Rectal smooth muscle tissue (tissue), 1 donor: ENCODE measurements at regions not wholly inside any gene's neighbourhood (a gene's known extent, or its start where the extent isn't known, plus 50 kb on each side); places are given as distances from the start of the nearest gene placed in this dataset.

Source experiments
- H3K27ac ChIP-seq: one replicate; pipeline ENCODE4 v1.7.0; 2013; ENCODE audit warnings: low read depth, low read length, inconsistent platforms
- H3K27me3 ChIP-seq: one replicate; pipeline ENCODE4 v1.7.0; 2013; ENCODE audit warnings: low read length; ENCODE audit not compliant: control insufficient read depth, insufficient read depth
- H3K36me3 ChIP-seq: one replicate; pipeline ENCODE4 v1.7.0; 2013; ENCODE audit warnings: low read length; ENCODE audit not compliant: control insufficient read depth, insufficient read depth
- H3K4me1 ChIP-seq: one replicate; pipeline ENCODE4 v1.7.0; 2013; ENCODE audit warnings: low read length; ENCODE audit not compliant: control insufficient read depth, insufficient read depth
- H3K4me3 ChIP-seq: one replicate; pipeline ENCODE4 v1.7.0; 2013; ENCODE audit warnings: low read length
- H3K9ac ChIP-seq: one replicate; pipeline ENCODE4 v1.7.0; 2013; ENCODE audit warnings: low read length

GRCh38 chr6:4311976-4312860, 176.8 kb upstream of the ECI2 start:
- no peak overlapping the region for H3K4me3 ChIP-seq
- no peak overlapping the region for H3K27ac ChIP-seq
- H3K9ac ChIP-seq = no peak overlapping the region
- no peaks in the 10 kb centered on the region for H3K36me3 ChIP-seq
- no peaks in the 10 kb centered on the region for H3K27me3 ChIP-seq
- no peaks in the 10 kb centered on the region for H3K4me1 ChIP-seq

GRCh38 chr6:4309540-4309939, 174.2 kb upstream of the ECI2 start:
- no peaks in the 10 kb centered on the region for H3K4me1 ChIP-seq
- no peaks in the 10 kb centered on the region for H3K27me3 ChIP-seq
- no peak overlapping the region for H3K4me3 ChIP-seq
- no peaks in the 10 kb centered on the region for H3K36me3 ChIP-seq
- no peak overlapping the region for H3K27ac ChIP-seq
- H3K9ac ChIP-seq = no peak overlapping the region

GRCh38 chr6:4308364-4308763, 173.0 kb upstream of the ECI2 start:
- Histone ChIP-seq H3K9ac (no peak overlapping the region), H3K27me3 (no peaks in the 10 kb centered on the region), H3K36me3 (no peaks in the 10 kb centered on the region), H3K4me3 (no peak overlapping the region), H3K27ac (no peak overlapping the region), H3K4me1 (no peaks in the 10 kb centered on the region)

GRCh38 chr6:4304927-4305455, 169.6 kb upstream of the ECI2 start:
- Histone ChIP-seq H3K27ac (no peak overlapping the region), H3K9ac (no peak overlapping the region), H3K4me1 (no peaks in the 10 kb centered on the region), H3K36me3 (no peaks in the 10 kb centered on the region), H3K27me3 (no peaks in the 10 kb centered on the region), H3K4me3 (no peak overlapping the region)

- Histone ChIP-seq H3K4me1 (no peaks in the 10 kb centered on the region), H3K27ac (no peak overlapping the region), H3K36me3 (no peaks in the 10 kb centered on the region), H3K9ac (no peak overlapping the region), H3K27me3 (no peaks in the 10 kb centered on the region), H3K4me3 (no peak overlapping the region)
Observed at GRCh38 chr6:4303638-4304037, 168.3 kb upstream of the ECI2 start.

- no peaks in the 10 kb centered on the region for H3K36me3 ChIP-seq
- no peak overlapping the region for H3K9ac ChIP-seq
- no peak overlapping the region for H3K27ac ChIP-seq
- no peaks in the 10 kb centered on the region for H3K27me3 ChIP-seq
- no peaks in the 10 kb centered on the region for H3K4me1 ChIP-seq
- no peak overlapping the region for H3K4me3 ChIP-seq
Observed at GRCh38 chr6:4302524-4302923, 167.1 kb upstream of the ECI2 start.

- Histone ChIP-seq H3K36me3 (no peaks in the 10 kb centered on the region), H3K27me3 (no peaks in the 10 kb centered on the region), H3K4me3 (no peak overlapping the region), H3K9ac (no peak overlapping the region), H3K27ac (no peak overlapping the region), H3K4me1 (no peaks in the 10 kb centered on the region)
Observed at GRCh38 chr6:4301871-4302270, 166.5 kb upstream of the ECI2 start.

GRCh38 chr6:4300917-4301316, 165.5 kb upstream of the ECI2 start:
- no peaks in the 10 kb centered on the region for H3K27me3 ChIP-seq
- H3K4me3 ChIP-seq = no peak overlapping the region
- no peak overlapping the region for H3K9ac ChIP-seq
- H3K36me3 ChIP-seq = no peaks in the 10 kb centered on the region
- H3K4me1 ChIP-seq = no peaks in the 10 kb centered on the region
- H3K27ac ChIP-seq = no peak overlapping the region

GRCh38 chr6:4299476-4299875, 164.1 kb upstream of the ECI2 start:
- no peaks in the 10 kb centered on the region for H3K36me3 ChIP-seq
- H3K27me3 ChIP-seq = no peaks in the 10 kb centered on the region
- no peak overlapping the region for H3K4me3 ChIP-seq
- H3K4me1 ChIP-seq = no peaks in the 10 kb centered on the region
- H3K9ac ChIP-seq = no peak overlapping the region
- H3K27ac ChIP-seq = no peak overlapping the region

- no peak overlapping the region for H3K27ac ChIP-seq
- H3K4me1 ChIP-seq = no peaks in the 10 kb centered on the region
- H3K27me3 ChIP-seq = no peaks in the 10 kb centered on the region
- no peaks in the 10 kb centered on the region for H3K36me3 ChIP-seq
- H3K9ac ChIP-seq = no peak overlapping the region
- no peak overlapping the region for H3K4me3 ChIP-seq
Observed at GRCh38 chr6:4297348-4297747, 162.0 kb upstream of the ECI2 start.

GRCh38 chr6:4296552-4296951, 161.2 kb upstream of the ECI2 start:
- Histone ChIP-seq H3K4me1 (no peaks in the 10 kb centered on the region), H3K4me3 (no peak overlapping the region), H3K27ac (no peak overlapping the region), H3K36me3 (no peaks in the 10 kb centered on the region), H3K27me3 (no peaks in the 10 kb centered on the region), H3K9ac (no peak overlapping the region)

- no peak overlapping the region for H3K27ac ChIP-seq
- no peak overlapping the region for H3K4me3 ChIP-seq
- no peak overlapping the region for H3K9ac ChIP-seq
- H3K4me1 ChIP-seq = no peaks in the 10 kb centered on the region
- no peaks in the 10 kb centered on the region for H3K36me3 ChIP-seq
- no peaks in the 10 kb centered on the region for H3K27me3 ChIP-seq
Observed at GRCh38 chr6:4295783-4296155, 160.4 kb upstream of the ECI2 start.
